ENCODE measurements at regions not wholly inside any gene's neighbourhood (a gene's known extent, or its start where the extent isn't known, plus 50 kb on each side); places are given as distances from the start of the nearest gene placed in this dataset.
A peak's percentile ranks its signal among the peaks of the same experiment; 100 is the strongest.
"Not testable (repeated sequence)": the region's sequence is repeated elsewhere in the genome, so short reads cannot be mapped to it uniquely, and the experiment has no call there.

DNA sequence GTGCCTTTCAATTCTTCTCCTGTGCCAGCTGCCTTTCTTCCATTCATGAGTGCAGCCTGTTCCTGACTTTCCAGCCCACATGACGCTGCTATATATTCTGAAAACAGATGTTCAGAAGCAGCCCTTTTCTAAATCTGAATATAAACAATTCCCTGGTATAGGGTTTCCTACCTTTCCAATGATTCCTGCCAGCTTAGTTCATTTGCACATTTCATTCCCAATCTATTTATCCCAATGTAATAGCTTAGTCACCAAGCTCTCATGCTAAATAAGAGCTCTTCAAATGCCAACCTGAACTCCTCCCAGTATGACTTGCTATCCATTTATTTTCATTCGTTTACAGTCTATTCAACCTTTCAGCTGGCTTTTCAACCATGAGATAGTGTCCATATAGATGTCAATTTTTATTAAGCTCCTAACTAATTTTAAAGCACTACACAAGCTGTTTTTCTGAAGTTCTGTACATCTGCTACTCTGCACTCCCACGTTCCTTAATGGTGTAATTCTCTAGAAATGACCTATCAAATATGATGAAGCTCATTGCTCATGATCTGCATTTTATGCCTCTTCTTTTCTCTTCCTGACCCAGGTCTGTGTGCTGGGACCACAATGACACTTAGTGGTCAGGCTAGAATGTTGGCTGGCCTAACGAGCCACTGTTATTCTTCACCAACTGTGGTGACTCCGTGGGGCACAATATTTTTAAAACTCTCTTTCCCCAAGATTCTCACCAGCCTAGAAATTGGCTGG, 605.0 kb upstream of the TBL1XR1 start:
- peak; percentile 44 for DNase-seq

DNA sequence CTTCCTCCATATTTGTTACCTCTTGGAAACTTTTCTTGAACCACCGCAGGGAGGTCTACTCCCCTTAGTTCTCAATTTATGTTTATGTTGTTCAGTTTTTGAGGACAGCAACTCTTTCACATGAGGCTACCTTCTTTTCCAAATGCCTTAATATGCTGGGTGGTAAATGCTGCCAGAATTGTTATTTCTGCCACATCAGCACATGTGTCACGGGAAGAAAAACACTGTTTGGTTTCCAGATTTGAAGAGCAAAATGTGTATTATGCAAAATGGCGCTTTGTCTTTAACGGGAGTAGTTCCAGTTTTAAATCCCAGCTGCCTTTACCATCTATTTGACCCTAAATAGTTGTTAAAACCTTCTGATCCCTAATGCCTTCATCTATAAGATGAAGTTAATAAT, 606.2 kb upstream of the TBL1XR1 start:
- DNase-seq: no peak

DNA sequence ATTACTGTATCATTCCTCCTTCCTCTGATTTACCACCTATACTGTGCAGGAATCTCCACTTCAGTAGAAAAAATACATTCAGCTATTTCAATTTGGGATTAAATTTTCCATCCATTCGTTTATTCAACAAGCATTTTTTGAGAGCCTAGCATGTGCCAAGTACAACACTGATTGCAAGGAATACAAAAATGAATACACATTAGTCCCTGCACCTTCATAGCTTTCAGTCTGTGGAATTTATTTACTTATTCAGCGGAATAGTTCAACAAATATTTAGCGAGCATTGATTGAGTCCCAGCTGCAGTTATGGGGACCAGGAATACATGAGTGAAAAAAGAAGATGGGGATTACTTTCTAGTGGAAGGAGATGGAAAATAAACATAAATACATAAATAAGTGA, 606.8 kb upstream of the TBL1XR1 start:
- DNase-seq: no peak

DNA sequence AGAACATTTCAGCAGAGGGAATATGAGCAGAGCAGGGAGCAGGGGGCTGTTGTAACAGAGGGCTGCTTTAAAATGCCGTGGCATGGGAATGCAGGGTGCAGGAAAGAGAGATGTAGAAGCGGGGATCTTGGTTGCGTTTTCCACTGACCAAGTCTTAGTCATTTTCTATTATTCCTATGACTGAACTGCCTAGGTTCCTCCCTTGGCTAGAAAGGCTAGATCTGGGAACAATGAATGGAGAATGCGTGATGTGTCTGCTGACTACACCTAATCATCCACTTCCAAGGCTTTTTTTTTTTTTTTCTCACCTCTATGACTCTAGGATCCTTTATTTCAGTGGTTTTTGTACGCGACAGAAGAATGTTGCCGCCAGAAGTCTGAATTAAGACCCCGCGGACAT, 607.4 kb upstream of the TBL1XR1 start:
- no peak for DNase-seq

DNA sequence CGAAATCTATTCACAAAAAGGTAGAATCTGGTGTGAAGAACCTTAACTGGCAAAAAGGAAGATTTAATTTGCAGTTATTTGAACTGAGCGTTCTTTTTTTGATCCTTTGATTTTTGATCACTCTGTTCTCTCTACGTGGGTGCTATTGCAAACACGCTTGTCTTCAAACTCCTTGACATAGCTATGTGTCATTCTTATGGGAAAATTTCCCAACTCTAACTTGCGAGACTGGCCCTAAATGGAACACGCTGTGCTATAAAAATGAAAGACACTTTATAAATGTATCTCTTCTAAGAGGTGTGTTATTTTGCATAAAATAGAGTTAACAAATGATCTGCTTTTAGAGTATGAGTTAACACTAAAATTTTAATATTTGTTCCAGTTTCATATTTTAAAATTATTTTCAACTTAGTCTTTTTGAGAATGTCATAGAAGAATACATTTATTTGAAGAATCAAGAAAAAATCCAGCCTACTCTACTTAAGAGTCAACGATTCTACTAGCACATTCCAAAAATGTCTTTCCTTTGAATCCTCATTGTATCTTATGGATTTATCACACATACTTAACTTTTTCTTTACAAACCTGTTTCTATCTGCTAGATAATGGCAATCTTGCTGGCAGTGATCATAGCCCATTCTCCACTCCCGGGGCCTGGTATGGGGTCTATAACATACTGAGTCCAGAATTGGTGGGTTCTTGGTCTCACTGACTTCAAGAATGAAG, 610.0 kb upstream of the TBL1XR1 start:
- DNase-seq: no peak

DNA sequence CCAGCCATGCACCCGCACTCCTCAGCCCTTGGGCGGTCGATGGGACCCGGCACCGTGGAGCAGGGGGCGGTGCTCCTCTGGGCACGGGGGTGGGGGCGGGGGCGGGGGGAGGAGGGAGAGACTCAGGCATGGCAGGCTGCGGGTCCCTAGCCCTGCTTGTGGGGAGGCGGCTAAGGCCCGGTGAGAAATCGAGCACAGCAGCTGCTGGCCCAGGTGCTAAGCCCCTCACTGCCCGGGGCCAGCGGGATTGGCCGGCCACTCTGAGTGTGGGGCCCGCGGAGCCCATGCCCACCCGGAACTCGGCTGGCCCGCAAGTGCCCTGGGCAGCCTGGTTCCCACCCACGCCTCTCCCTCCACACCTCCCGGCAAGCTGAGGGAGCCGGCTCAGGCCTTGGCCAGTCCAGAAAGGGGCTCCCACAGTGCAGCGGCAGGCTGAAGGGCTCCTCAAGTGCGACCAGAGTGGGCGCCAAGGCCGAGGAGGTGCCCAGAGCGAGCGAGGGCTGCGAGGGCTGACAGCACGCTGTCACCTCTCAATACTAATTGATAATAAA, 611.7 kb upstream of the TBL1XR1 start:
- not testable (repeated sequence) for DNase-seq

DNA sequence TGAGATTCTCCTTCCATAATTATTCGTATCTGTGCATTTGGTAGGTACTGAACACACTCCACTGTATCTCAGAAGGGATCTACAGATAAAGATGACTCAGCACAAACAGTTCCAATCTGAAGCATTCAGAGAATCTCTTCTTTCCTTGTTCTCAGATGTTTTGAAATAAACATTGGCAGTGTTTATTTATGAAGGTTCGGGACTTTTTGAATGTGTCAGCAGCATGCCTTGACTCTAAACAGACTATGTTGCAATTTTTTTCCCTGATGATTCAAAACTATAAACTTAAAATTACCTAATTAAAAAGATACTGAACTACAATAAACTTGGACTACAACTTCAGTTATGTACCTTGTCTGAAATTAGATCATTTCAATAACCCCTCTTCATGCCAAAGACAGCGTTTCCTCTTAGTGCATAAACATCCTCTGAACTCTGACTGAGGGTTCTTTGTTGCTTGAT, 612.9 kb upstream of the TBL1XR1 start:
- DNase-seq: peak; percentile 50

DNA sequence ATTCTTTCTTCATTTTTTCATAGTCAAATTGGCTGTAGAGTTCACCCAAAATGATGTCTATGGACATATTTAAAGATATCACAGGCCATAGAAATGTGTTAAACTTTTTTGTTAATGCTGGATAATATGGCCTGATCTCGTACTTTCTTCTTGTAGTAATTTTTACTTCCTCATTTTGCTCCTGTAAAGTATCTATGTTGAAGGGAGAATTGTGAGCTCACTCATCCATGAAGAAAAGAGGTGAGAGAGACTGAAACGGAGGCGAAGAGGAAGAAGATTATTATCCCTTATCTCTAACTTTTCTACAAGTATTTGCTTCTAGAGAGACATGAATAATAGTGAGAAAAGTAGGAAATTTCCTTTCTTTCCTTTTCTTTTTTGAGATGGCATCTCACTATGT, 613.8 kb upstream of the TBL1XR1 start:
- no peak for DNase-seq

DNA sequence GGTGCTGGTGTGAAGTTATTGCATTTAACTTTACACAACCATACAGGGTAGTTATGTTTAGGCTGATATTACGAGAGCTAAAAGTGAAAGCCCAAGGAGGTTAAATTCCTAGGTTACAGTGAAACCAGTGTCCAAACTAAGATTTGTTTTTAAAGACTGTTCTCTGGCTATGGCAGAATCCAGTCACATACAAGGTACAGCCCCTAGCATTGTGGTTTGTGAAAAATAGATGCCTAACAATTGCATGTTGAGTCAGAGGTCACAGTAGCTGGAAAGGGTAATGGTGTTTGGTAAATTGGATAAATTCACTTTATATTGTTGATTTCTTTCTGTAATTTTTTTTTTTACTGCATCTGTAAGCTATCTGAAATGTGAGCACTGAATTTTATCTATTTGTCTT, 614.6 kb upstream of the TBL1XR1 start:
- no peak for DNase-seq

DNA sequence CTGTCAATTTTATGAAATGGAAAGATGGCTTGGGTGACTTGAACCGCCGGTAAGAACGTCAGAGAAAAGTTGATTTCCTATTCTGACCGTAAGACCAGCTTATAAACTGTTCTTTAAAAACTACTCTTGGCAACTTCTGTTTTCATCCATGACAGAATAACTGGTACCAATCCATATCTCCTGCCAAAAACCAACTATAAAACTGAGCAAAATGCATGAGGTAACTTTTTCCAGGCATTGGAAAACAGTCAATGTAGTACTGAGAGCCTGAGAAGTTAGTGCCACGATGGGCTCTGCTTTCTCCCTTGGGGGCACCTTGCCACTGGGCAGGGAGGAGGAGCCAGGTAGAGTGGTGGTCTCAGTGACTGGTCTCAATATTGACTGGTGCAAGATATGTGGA, 615.2 kb upstream of the TBL1XR1 start:
- no peak for DNase-seq

DNA sequence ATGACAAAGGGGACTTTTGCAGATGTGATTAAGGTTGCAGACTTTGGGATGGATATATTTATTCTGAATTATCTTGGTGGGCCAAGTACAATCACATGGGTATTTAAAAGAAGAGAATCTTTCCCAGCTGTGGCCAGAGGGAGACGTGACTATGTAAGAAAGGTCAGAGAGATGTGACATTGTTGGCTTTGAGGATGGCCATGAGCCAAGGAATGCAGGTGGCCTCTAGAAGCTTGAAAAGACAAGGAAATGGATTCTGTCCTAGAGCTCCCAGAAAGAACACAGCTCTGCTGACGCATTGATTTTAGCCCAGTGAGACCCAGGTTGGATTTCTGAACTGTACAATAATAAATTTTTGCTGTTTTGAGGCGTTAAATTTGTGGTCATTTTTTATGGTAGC, 616.0 kb upstream of the TBL1XR1 start:
- DNase-seq: no peak

DNA sequence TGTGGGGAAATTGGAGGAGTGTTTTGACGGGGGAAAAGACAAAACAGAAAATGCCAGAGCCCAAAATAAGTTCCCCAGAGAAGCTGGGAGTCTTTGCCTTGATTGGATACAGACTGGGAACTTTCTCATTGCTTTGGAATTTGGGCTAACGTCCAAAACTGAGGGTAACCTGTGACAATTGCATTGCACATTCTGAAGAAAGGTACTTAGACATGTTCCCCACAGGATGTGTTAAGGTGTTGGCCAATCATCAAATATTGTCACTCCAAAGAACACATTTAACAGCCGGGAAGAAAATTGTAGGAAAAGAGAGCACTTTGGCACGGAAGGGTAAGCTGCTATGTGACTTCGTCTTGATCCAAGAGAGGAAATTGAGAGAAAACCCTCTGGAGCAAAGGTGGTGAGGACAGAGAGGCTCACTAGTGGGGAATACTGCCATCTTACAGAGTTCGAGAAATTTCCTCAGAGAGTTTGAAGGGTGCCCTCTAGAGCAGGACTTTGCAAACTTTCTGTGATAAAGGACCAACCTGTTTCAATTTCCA, 619.5 kb upstream of the TBL1XR1 start:
- DNase-seq: peak; percentile 81

DNA sequence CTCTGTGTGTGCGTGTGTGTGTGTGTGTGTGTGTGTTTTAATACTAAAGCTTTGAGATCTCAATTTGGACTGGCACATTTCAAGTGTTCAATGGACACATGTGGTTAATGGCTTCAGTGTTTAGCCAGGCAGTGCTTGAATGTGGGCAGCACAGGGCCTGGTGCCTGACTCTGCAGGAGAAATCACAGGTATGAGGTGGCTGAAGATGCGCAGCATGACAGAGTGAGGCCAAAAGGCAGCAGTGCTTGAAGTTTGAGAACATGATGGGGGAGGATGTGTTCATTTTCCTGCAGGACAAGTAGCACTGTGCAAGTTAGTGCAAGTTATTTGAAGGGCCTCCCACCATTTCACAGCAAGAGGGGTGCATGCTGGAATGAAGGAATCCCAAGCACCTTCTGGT, 620.5 kb upstream of the TBL1XR1 start:
- DNase-seq: no peak

DNA sequence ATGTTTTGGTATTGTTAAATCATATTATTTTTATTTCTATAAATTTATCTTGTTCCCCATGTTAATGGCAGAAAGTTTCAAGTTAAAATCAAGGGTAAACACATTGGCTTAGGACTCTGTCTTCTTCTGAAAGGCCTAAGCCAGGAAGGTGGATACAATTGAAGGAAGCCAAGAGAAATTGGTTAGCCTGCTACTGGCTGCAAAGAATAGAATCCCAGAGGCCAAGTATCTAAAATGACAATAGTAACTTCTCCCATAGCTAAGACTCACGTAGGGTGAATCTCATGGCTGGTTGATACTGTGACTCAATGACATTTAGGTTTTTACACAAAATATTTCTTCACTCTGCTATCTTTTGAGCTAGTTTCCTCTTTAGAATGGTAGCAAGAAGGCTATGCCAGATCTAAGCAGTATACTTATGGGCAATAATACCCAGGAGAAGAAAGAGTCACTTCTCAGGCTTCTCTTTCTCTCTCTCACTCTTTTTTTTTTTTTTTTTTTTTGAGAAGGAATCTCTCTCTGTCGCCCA, 621.5 kb upstream of the TBL1XR1 start:
- DNase-seq: no peak

DNA sequence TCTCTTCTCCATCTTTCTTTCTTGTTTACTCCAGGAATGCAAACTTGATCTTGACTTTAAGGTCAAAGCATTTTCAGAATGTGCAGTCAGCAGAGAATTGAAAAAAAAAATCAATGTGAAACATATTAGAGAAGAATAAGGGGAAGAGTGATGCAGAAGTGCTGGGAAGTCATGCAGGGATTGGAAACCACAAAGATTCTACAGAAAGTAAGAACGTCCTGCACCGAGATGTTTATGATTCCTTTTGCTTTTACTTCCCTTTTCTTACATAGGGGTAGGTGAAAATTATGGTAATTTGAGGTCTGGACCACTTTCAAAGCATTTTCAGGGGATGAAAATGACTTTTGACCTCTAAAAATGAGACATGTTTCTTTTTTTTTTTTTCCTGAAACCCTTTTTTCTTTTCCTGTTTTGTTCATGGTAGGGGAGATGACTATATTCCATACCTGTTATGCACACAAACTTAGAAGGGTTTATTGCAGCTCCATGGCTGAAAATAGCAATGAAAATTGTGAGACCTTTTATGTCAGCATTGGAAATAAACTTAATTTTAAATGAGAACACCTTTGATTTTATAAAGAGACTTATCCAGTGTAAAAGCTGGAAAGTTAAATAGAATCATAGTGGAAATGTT, 623.5 kb upstream of the TBL1XR1 start:
- peak; percentile 84 for DNase-seq

DNA sequence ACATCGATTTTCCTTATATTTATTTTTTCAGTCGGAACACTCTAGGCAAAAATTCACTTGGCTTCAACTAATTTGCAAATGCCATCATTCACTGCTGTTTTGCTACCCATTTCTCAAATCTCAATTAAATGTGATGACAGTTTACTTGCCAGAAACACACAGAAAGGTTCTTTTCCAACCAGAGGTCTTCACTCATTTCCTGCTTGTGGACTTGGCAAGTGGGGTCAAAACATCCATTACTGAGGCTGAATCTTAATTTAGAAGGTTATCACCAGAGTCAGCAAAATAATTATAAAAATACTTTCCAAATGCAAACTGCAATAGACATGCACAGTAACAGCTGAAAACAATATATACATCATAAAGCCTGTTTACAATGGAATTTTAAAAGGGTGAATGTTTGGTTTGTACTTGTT, 625.4 kb upstream of the TBL1XR1 start:
- peak; percentile 36 for DNase-seq

DNA sequence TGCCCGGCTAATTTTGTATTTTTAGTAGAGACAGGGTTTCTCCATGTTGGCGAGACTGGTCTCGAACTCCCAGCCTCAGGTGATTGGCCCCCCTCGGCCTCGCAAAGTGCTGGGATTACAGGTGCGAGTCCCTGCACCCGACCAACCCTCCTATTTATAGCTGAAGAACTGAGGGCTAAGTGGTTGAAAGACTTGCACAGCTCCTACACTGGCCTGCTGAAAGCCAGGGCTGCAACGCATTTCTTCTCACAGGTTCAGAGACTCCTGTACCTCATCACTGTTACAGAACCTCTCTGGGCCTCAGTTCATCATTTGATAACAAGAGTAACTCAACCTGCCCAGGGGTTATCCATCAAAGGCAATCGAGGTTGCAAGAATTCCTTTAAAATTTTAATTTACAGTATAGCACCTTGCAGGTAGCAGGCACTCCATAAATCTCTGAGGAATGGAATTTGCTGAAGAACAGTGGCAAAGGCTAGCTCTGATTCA, 626.5 kb upstream of the TBL1XR1 start:
- DNase-seq: no peak

DNA sequence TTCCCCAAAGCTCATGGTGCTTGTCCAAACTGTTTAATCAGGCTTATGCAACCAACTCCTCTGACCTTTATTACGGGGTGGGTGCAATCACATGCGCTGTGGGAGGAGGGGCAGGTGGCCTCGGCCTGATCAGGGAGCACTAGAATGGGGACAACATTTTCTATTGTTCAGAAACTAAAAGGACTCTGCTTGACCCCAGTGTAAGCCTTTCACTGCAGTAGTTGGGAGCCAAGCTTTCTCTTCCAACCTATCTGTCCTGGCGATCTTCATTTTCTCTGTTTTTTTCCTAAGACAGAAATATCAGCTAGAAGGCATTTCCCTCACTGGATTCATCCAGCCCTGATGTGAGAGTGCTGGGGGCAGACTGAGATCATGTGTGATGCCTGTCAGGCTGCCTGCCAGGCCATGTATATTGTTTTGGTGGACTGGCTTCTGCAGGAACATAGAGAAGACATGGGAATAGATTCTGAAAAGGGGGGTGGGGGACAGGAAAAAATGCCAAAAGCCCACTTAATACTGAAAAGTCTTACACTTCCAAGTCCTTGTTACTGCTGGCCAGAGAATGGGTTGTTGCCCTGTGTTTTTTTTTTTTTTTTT, 627.0 kb upstream of the TBL1XR1 start:
- DNase-seq: peak; percentile 26

DNA sequence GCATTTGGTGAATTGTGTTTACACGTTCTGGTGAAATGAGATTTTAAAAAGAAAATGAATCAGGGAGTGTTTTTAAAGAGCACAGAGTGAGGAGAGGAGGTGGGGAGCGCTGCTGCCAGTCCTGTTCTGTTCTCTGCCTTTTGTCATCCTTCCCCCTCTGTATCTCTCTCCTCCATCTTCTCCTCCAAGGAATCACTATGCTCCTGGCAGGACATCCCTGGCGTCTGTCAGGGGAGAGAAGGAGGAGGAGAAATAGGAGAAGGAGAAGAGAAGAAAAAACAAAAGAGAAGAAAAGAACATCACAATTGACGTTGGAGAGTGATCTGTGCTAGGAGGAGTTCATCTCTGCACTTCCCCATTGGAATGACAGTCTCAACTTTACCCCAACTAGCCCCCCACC, 627.6 kb upstream of the TBL1XR1 start:
- DNase-seq: no peak

DNA sequence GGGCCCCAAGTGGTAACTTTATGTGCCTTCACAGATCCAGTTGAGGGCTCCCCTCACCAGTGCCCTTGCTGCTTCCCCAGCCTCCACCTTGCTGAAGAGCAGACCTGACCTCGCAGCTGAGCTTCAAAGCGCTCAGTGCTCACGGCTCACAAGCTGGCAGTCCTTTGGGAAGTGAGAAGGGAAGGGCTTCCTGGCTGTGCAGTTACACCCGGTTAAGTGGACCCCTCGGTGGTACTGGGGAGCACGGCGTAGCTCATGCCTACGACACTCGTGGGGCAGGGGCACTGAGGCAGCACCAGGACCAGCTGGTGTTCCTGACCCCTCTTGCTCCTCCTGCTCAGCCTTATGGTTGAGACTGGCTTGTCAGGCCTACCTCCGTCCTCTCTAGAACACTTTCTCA, 629.0 kb upstream of the TBL1XR1 start:
- DNase-seq: no peak

DNA sequence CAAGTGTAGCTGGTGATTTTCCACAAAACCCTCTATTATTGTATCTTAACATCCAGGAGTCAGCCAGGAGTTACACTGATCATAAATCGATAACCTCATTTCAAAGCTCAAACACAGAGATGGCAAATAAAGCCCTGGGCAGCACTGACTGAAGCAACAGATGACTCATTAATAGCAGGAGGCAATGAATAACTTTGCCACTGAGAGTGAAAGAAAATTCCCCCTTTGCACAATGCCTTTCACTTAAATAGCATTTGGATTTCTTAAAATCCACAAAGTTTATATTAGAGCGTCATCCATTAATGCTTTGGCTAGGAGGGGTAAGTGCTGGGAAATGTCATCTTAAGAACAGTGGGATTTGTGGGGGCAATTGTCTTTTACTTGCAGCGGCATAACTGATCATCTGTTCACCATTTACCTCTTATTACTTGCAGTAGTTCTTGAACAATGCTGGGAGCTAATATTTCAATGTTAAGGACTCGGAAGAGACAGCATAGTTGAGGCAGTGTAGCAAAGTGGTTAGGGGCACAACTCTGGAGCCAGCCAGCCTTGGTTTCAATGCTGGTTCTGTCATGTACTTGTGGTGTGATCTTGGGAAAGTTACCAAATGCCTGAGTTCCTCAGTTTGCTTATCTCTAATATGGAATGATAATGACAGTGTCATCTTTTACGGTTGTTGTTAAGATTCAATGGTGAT, 630.4 kb upstream of the TBL1XR1 start:
- peak; percentile 89 for DNase-seq

DNA sequence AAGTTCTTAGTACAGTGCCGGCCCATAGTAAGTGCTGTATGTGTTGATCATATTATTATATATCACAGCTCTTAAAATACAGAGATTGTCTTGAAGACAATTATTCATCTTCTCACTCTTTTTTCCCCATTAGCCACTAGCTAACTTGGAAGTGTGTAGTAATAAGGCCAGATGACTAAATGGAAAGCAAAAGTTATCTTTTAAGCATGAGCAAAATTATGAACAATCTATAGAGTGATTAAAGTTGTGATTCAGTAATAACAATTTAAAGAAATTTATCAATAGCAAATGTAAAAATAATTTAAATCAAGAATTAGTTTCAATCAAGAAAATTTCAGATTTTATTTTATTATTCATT, 630.9 kb upstream of the TBL1XR1 start:
- no peak for DNase-seq

Measured in fibroblast of skin of scalp (primary cell).